GM23248 (cell line): ENCODE measurements at regions not wholly inside any gene's neighbourhood (a gene's known extent, or its start where the extent isn't known, plus 50 kb on each side); places are given as distances from the start of the nearest gene placed in this dataset.
A peak's percentile ranks its signal among the peaks of the same experiment; 100 is the strongest.

Experiments
- DNase-seq: peaks from one replicate; pipeline ENCODE4 v3.0.0-alpha.2; 2015
- H2AFZ ChIP-seq: fragments of 200-600 bp; sonication (generic); 2 replicates; pipeline ENCODE4 v1.6.1; 2016; ENCODE audit warnings: antibody characterized with exemption
- H3F3A ChIP-seq: fragments of 200-600 bp; sonication (generic); 2 replicates; pipeline ENCODE4 v1.6.1; 2016; ENCODE audit warnings: mild to moderate bottlenecking, antibody characterized with exemption, mixed run types; ENCODE audit not compliant: insufficient read depth
- H3K27ac ChIP-seq: fragments of 200-600 bp; sonication (generic); 2 replicates; pipeline ENCODE4 v1.5.1; 2016; ENCODE audit warnings: mild to moderate bottlenecking
- H3K27me3 ChIP-seq: fragments of 200-600 bp; sonication (generic); replicated peaks from 2 replicates; pipeline ENCODE4 v1.6.1; 2016; ENCODE audit warnings: mild to moderate bottlenecking; ENCODE audit not compliant: insufficient read depth
- H3K36me3 ChIP-seq: fragments of 200-600 bp; sonication (generic); 2 replicates; pipeline ENCODE4 v1.6.1; 2016; ENCODE audit warnings: low read depth, mild to moderate bottlenecking
- H3K4me1 ChIP-seq: fragments of 200-600 bp; sonication (generic); 2 replicates; pipeline ENCODE4 v1.6.1; 2016; ENCODE audit warnings: mild to moderate bottlenecking; ENCODE audit not compliant: insufficient read depth
- H3K4me2 ChIP-seq: fragments of 200-600 bp; sonication (generic); one replicate; pipeline ENCODE4 v1.6.1; 2016; ENCODE audit warnings: mild to moderate bottlenecking; ENCODE audit not compliant: unreplicated experiment
- H3K4me3 ChIP-seq: fragments of 200-600 bp; sonication (generic); 2 replicates; pipeline ENCODE4 v1.5.1; 2016; ENCODE audit warnings: mild to moderate bottlenecking
- H3K79me2 ChIP-seq: fragments of 200-600 bp; sonication (generic); 2 replicates; pipeline ENCODE4 v1.6.1; 2016; ENCODE audit warnings: mild to moderate bottlenecking; ENCODE audit not compliant: insufficient read depth
- H3K9ac ChIP-seq: fragments of 200-600 bp; sonication (generic); 2 replicates; pipeline ENCODE4 v1.6.1; 2016; ENCODE audit warnings: mild to moderate bottlenecking
- H3K9me2 ChIP-seq: fragments of 200-600 bp; sonication (generic); 2 replicates; pipeline ENCODE4 v1.6.1; 2016; ENCODE audit warnings: mixed run types, mild to moderate bottlenecking, moderate library complexity; ENCODE audit not compliant: insufficient read depth
- H3K9me3 ChIP-seq: fragments of 200-600 bp; sonication (generic); one replicate; pipeline ENCODE4 v1.6.1; 2017; ENCODE audit warnings: low read depth
- H4K20me1 ChIP-seq: fragments of 200-600 bp; sonication (generic); 2 replicates; pipeline ENCODE4 v1.6.0; 2016; ENCODE audit not compliant: insufficient read depth
- EZH2 ChIP-seq: fragments of 200-600 bp; sonication (generic); IDR thresholded peaks from 2 replicates; pipeline ENCODE4 v1.6.1; 2018; ENCODE audit warnings: antibody characterized with exemption, mild to moderate bottlenecking; ENCODE audit not compliant: insufficient read depth, poor library complexity, severe bottlenecking
- EZH2phosphoT487 ChIP-seq: fragments of 200-600 bp; sonication (generic); IDR thresholded peaks from 2 replicates; pipeline ENCODE4 v1.6.1; 2018; ENCODE audit warnings: antibody characterized with exemption, moderate library complexity, mild to moderate bottlenecking, low read depth; ENCODE audit not compliant: insufficient read depth
- WGBS, 2 experiments: methylation state at CpG; one replicate each; pipeline ENCODE4 v1.1.6; 2015 to 2017; ENCODE audit warnings: low lambda C conversion rate in 2 of 2, low coverage in 1 of 2; ENCODE audit errors: missing lambda C conversion rate in 2 of 2; 5-methylcytosine and 5-hydroxymethylcytosine counted together
- in situ Hi-C: fragments of 300-500 bp; cut with MboI; formaldehyde crosslinking; loops from 2 replicates; pipeline ENCODE4 v1.15.0; 2020

- no peaks in the 10 kb centered on the region for H3K27me3 ChIP-seq
- H3K36me3 ChIP-seq, result no peaks in the 10 kb centered on the region
- peak overlapping the region; percentile 12 for H3K4me2 ChIP-seq
- H3K4me3 ChIP-seq, result no peak overlapping the region
- no peaks in the 10 kb centered on the region for H3K79me2 ChIP-seq
- H3K9me3 ChIP-seq, result no peaks in the 10 kb centered on the region
- H4K20me1 ChIP-seq, result no peaks in the 10 kb centered on the region
- peak; percentile 32 for DNase-seq
- peak overlapping the region; percentile 62; the same call in 1 of the 2 replicates for H2AFZ ChIP-seq
- no peak overlapping the region for H3K9ac ChIP-seq
- H3F3A ChIP-seq, result peaks cover 17% of the 10 kb centered on the region
- peak overlapping the region; percentile 41 for H3K27ac ChIP-seq
- TF ChIP-seq EZH2, result no peak
- no peak for TF ChIP-seq EZH2phosphoT487
- H3K9me2 ChIP-seq, result no peaks in the 10 kb centered on the region
- H3K4me1 ChIP-seq, result peaks cover 21% of the 10 kb centered on the region
- 0% methylated on average over 1 of the region's 1 CpG for WGBS, 2 experiments
- in situ Hi-C loops, result no loop called here
Observed at GRCh38 chrX:45628041-45628440, 427.4 kb upstream of the DIPK2B start.

- no peak overlapping the region for H2AFZ ChIP-seq
- peak overlapping the region; percentile 98 for H3K27ac ChIP-seq
- H3F3A ChIP-seq, result peaks cover 45% of the 10 kb centered on the region
- H3K4me2 ChIP-seq, result no peak overlapping the region
- no peaks in the 10 kb centered on the region for H3K36me3 ChIP-seq
- TF ChIP-seq EZH2 (no peak), EZH2phosphoT487 (no peak)
- in situ Hi-C loops, result no loop called here
- peak; percentile 83 for DNase-seq
- no peaks in the 10 kb centered on the region for H3K9me2 ChIP-seq
- H3K79me2 ChIP-seq, result no peaks in the 10 kb centered on the region
- H3K27me3 ChIP-seq, result no peaks in the 10 kb centered on the region
- H4K20me1 ChIP-seq, result no peaks in the 10 kb centered on the region
- H3K9me3 ChIP-seq, result no peaks in the 10 kb centered on the region
- peak overlapping the region; percentile 73 for H3K9ac ChIP-seq
- peaks cover 59% of the 10 kb centered on the region for H3K4me1 ChIP-seq
- H3K4me3 ChIP-seq, result no peak overlapping the region
Observed at GRCh38 chrX:45623266-45623665, 422.6 kb upstream of the DIPK2B start.

GRCh38 chrX:45622538-45622937 is 421.9 kb upstream of the DIPK2B start:
- Histone ChIP-seq H3K79me2 (no peaks in the 10 kb centered on the region), H3F3A (peaks cover 45% of the 10 kb centered on the region), H3K9me3 (no peaks in the 10 kb centered on the region), H3K27ac (peak overlapping the region; percentile 98), H3K9ac (peak overlapping the region; percentile 73), H3K4me1 (peaks cover 52% of the 10 kb centered on the region), H3K4me3 (0 out of 2 replicates have a peak overlapping the region, but pooled peaks have one; percentile 31), H3K36me3 (no peaks in the 10 kb centered on the region), H3K4me2 (peak overlapping the region; percentile 44), H3K27me3 (no peaks in the 10 kb centered on the region), H3K9me2 (no peaks in the 10 kb centered on the region), H2AFZ (no peak overlapping the region), H4K20me1 (no peaks in the 10 kb centered on the region)
- in situ Hi-C loops, result no loop called here
- TF ChIP-seq EZH2phosphoT487 (no peak), EZH2 (no peak)
- DNase-seq, result peak; percentile 74

GRCh38 chrX:45622042-45622423 is 421.4 kb upstream of the DIPK2B start:
- Histone ChIP-seq H3K36me3 (no peaks in the 10 kb centered on the region), H3K27ac (peak overlapping the region; percentile 98), H4K20me1 (no peaks in the 10 kb centered on the region), H3K9ac (peak overlapping the region; percentile 73), H2AFZ (no peak overlapping the region), H3K4me3 (0 out of 2 replicates have a peak overlapping the region, but pooled peaks have one; percentile 25), H3K27me3 (no peaks in the 10 kb centered on the region), H3K79me2 (no peaks in the 10 kb centered on the region), H3F3A (peaks cover 45% of the 10 kb centered on the region), H3K9me3 (no peaks in the 10 kb centered on the region), H3K9me2 (no peaks in the 10 kb centered on the region), H3K4me1 (peaks cover 48% of the 10 kb centered on the region), H3K4me2 (peak overlapping the region; percentile 44)
- TF ChIP-seq EZH2 (no peak), EZH2phosphoT487 (no peak)
- in situ Hi-C loops, result no loop called here
- no peak for DNase-seq
- 46 to 58% methylated on average over 3 of the region's 3 CpGs for WGBS, 2 experiments
